ENCODE measurements at regions not wholly inside any gene's neighbourhood (a gene's known extent, or its start where the extent isn't known, plus 50 kb on each side); places are given as distances from the start of the nearest gene placed in this dataset.

GRCh38 chr9:89679016-89679415 lies 74.2 kb downstream of the GADD45G start:
- TF ChIP-seq CTCF (conservative IDR thresholded peaks at IDR 0.05 in 1 of 2, IDR thresholded peaks at IDR 0.05 in 1 of 2; ENCODE audit: extremely low read depth in 1 of 2, insufficient read depth in 1 of 2, low read depth in 1 of 2, low read length in 2 of 2) (no peak), EZH2 (IDR thresholded peaks at IDR 0.05; ENCODE audit: borderline replicate concordance, low read length) (no peak)

Data from mammary epithelial cell (primary cell).